NCI-H526 (cell line): ENCODE measurements at regions not wholly inside any gene's neighbourhood (a gene's known extent, or its start where the extent isn't known, plus 50 kb on each side); places are given as distances from the start of the nearest gene placed in this dataset.

Experiments
- DNase-seq, 2 experiments: peaks; one replicate each; lab custom pipeline; 2025; lab: John Stamatoyannopoulos, UW

DNA sequence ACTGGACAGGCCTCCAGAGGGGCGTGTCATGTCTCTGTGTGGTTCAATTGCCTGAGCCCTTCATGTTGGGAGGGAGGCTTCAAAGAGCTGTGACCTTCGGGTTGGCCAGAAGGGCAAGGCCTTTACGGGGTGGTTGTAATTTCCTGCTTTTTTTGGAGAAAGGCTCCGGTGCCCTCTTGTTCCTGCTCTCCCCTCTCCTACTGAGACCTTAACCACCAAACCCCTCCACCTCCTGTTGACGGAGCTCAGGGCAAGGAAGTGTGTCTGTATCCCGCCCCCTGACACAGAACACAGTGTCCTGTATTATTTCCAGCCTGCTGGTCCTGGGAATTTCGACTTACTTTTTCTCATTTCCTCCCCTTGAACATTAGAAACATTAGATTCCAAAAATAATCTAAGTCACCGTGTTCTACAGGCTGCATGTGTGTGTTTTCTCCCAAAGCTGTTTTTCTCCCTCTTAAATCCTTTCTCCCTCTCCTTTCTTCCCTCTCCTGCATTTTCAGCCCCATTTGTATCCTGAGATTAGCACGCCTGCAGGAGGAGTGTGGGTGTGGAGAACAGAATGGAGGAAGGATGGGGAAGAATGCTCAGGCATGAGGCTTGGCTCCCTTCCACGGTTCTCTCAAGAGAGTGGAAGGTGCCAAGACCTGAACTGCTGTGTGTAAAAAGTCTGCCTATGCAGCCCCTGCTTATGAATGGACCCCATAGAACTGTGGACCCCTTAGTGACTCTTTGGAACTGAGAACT, 285.4 kb upstream of the ROPN1 start:
- DNase-seq = no peak

DNA sequence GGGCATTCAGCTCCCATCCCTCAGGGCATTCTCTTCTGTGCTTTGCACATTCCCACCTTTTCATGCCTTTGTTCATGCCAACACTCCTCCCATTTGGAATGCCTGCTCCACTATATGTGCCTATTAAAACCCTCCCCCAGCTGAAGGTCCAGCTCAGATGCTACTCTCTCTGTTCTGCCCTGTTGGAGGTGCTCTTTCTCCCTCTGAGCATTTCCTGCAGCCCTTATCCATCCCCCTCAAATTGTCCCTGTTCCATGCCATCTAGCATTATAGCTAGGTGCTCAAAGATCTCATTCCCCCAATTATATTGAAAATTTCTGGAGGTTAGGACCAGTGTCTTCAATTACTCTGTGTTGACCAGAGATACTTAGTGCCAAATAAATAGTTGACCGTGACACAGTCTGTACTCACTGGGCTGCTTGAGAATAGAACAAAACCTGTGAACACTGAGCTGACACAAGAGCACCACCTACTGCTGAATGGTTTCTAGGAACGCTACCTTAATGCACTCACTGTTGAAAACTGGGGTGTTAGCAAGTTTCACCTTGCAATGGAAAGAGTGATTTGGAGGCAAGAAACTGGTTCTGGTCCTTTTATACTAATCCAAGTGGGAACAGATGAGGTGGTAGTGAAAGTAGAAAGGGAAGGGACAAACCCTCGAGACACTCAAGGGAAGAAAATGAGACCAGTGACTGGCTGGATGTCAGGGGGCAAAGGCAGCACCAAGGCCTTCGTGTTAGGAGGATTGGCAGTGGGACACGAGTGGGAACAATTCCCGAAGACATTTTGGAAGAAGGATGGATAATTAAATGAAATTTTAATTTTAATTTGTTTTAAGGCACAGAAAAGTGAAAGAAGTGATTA, 289.8 kb upstream of the ROPN1 start:
- DNase-seq = peak in 1 of 2 experiments; percentile 43

DNA sequence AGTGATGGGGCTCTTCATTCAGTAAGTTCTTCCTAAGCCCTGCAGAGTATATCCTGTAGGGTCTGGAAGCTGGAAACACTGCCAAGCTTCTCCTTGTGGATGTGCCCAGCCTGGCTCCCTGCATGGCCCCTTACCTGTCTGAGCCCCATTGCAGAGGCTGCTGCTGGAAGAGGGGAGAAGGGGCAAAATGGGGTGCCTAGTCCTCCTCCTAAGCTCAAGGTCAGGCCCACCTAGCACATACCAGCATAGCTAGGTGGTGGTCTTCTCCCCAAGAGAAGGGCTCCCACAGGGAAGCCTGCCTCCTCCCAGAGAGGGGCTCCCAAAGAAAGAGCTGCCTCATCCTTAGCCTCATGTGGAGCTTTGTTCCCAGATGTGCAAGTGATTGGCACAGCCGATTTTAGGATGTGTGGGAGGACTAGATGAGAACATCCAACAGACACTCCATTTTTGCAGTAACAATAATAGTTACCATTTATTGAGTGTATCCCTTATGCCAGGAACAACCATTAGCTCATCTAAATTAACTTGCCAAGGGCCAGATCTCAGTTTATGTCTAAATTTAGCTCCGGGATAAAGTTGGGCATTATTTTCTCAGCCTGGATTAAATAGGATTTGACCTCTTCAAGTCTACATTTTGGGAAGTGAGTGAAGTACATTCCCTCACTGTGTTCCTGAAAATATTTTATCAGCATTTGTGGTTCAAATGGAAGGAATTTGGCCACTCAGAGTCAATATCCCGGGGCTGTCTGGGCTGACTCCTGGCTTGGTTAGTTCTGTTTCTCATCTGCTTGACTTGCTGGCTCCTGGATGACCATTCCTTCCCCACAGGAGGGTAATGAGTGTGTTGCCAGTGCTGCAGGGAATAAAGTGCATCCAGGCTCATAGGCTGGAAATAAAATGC, 291.1 kb upstream of the ROPN1 start:
- no peak for DNase-seq

DNA sequence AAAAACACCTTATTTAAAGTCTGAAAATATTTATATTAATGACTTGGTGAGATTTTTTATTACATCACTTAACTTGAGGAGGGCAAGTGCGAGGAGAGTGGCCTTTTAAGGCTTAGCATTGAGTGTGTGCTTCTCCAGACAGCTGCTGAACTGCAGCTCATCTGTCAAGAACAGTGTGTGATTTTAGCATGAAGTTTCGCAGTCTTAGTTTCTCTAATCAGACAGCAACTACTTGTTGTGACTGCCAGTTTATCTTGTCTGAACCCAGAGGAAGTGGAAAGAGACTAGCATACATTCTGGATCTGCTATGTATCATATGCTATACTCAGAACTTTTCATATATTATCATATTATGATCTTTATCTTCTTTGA, 291.7 kb upstream of the ROPN1 start:
- no peak for DNase-seq

DNA sequence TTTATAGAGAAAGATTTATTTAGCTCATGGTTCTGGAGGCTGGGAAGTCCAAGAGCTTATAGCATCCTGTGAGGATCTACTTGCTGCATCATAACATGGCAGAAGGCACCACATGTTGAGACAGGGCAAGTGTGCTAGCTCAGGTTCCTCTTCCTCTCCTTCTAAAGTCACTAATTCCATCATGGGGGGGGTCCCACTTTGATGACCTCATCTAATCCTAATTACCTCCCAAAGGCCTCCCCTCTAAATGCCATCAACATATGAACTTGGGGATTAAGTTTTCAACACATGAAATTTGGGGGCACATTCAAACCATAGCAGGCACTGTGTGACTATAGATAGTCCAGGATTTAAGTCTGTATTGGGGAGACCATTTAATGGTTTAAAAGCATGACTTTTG, 297.1 kb upstream of the ROPN1 start:
- no peak for DNase-seq

DNA sequence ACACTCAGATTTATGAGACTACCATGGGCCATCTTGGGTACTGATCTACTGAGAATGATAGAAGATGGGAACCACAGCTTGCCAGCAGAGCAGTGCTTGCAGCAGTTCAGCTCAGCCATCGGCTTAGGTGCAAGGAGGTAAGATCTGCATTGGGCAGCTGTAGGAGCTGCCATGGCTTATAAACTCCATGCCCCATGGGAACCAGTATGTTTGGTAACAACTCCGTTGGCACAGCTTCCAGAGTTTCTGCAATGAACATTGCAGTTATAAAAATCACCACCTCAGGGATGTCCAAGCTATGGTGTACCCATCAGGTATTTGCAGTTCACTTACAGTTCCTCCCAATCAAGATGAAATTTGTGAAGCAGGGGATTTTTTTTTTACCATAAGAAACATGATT, 299.1 kb upstream of the ROPN1 start:
- no peak for DNase-seq

DNA sequence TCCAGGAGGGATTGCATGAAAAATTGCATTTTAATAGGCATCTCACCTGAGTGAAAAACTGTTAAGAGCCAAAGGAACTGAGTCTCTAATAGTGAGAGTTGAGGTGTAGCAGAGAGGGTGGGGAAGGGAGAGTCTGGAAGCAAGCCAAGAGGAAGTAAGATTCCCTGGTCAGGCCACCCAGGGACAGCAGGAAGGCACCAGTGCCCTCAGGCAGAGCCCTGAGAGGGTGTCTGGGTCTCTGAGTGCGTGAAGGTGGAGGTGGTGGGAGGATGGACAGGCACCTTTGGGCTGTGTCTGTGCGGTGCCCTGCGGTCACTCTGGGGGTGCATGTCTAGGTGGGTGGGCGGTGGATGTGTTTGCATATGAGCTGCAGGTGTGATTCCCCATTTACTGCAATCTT, 300.4 kb upstream of the ROPN1 start:
- peak in 1 of 2 experiments; percentile 5 for DNase-seq

DNA sequence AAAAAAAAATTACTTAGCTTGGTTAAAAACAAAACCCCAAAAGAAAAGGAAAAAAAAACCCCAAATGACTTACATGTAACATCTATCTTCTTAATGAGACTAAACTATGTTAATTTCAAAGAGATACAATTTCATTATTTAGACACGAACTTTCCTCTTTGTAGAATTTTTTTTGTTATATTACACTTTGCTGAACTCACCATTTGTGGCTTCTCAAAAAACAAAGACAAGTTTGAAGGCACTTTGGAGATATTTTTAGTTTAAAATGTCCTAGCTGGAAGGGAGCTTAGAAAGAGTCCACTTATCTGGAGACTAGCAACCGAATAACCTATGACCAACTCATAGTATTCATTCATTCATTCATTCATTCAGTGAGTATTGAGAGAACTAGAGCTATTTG, 301.7 kb upstream of the ROPN1 start:
- DNase-seq = no peak

DNA sequence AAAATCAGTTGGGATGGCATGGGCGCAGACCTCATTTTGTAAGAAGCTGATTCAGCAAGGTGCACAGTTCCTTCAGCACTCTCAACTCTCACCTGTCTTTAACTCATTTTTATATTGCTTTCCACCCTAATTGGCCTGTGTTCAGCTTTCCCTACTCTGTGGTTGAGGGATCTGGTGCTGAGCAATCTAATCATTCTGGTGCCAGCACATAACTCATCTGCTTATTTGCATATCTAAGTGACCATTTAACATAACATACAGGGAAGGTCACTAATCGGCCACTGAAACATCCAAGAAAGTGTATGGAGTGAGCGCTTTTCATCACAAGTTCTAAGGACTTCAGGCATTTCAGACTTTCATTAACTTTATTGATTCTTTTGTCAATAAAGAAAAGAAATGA, 303.4 kb upstream of the ROPN1 start:
- DNase-seq = peak in 1 of 2 experiments; percentile 12

DNA sequence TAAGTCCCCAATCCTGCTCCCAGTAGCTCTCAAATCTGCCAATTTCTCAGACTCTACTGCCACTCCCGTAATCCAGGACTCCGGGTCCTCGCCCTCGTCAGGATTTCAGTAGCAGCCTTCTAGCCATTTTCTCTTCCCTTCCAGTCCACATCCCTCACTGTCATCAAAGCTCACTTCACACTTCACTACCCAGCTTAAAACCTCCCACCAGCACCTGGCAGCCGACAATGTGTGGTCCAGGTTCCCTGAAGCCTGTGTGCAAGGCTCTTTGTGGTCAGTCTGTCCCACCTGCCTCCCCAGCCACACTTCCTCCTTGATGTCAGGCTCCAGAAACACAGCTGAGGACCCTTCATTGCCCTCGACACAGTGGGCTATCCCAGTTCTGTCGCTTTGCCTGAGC, 304.5 kb upstream of the ROPN1 start:
- peak in 1 of 2 experiments; percentile 4 for DNase-seq

DNA sequence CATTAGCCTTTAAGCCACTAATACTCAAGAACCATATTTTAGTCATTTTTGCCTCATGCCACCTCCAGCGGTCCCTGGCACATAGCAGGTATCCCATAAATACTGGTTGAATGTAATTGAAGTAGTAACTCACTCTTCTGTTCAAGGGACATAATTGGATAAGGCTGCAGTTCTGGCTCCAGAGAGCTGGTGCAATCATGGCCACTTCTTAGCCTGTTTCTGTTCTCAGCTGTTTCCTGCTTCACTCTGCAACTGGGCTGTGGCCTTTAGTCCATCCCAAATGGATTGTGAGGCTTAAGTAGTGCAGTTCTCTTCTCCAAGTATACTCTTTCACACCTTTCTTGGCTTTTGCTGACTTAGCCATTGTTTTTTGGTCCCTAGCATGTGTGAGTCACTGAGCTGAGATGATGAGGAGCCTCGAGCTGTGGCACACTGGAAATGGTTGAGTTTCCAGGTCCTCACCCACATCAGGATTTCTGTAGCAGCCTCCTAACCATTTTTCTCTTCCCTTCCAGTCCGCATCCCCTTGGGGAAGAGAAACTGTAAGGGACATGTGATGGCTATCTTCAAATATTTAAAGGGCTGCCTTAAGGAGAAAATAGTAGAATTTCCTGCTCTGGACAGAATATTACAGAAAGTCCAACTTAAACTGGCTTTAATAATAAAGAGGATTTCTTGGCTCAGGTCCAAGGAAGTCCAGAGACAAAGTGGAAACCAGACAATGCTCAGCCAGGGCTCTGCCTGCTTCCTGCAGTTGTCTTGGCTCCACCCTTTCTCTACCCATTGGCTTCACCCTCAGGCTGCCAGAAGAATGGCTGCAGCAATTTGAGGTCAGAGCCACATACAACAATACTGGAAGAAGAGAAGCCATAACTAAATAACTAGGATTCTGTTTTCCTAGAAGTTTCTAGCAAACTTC, 305.4 kb upstream of the ROPN1 start:
- DNase-seq = no peak

DNA sequence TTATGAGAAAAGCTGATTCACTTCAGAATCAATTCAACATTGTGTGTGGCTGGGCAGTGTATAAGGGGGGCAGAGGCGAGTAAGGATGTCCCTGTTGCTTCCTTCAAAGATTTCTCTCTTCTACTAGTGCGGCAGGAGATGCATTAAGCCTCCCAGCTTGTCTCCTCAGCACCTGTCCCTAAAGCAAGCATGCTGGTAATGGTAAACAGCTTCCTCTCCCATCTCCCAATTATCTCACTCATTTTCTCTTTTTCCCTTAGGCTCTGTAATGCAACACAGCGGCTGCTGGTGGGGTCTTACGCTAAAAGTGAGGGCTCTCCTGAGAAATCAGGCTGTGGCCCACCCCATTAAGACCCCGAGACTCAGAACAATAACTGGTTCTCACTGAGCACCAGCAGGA, 306.4 kb upstream of the ROPN1 start:
- DNase-seq = no peak

DNA sequence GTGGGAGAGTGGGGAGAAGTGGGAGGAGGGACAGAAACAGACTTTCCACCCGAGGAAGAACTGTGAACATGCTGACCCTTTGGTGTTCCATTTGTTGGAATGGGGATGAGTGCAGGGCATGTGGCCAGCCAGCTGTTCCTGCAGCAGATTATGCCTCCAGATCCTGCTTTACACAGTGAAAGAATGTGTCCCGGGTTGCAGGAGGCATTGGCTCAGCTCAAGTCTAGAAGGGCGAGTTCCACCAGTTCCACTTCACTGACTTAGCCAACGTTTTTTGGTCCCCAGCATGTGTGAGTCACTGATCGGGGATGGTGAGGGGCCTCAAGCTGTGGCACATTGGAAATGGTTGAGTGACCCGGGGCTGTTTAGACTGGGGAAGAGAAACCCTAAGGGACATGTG, 307.0 kb upstream of the ROPN1 start:
- no peak for DNase-seq

DNA sequence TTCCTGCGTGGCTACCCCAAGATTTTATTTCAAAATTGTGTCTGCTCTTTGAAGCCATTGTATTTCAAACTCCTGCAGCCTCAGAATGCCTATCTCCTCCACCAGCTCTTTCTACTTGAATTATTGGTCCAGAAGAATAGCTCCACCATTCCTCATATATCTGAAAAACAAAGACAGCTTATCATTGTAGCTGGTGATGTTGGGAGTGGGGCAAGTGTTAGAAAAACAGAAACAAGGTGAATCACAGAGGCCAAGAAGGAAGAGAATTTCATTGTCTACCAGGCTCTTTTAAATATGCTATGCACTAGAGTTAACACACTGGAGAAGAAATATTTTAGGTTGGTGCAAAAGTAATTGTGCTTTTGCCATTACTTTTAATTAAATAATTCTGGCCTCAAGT, 307.9 kb upstream of the ROPN1 start:
- DNase-seq = no peak

DNA sequence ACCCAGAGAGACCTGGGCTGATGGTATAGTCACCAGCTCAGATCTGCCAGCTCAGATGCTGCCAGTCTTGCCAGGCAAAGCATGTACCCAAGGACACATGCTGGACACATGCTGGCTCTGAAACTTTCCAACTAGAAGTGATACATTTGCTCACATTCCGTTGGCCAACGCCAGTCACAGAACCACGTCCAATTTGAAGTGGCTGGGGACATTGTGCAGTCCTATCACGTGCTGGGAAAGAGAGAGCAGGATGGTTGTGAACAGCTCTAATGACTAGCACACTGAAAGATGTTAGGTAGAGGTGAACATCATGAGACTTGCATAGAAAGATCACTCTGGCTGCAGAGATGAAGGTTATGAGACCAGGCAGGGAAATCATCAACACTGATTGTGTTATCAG, 308.5 kb upstream of the ROPN1 start:
- no peak for DNase-seq

DNA sequence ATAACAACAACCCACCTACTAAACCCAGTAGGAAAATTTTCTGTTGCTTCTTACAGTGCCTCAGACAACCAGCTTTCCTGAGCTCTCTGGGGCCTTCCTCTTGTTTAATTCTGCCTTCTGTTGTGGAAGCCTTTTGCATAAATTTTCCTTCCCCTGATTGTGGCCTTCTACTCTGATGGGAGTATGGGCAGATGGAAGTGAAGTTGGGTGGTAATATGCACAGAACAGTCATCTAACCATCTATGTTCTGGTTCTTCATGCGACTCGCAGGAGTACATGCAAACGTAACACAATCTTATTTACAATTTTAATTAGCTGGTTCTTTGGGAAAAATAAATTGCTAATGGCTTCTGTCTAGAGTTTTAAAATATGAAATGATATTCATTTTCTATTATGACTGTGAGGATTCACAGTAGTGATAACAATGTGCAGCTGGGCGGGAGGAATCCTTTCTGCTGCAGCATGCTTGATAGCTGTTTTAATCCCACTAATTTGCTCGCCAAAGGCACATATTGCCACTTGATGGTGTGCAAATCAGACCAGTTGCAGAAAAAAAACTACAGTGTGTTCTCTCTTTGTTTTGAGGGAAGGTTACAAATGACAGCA, 311.5 kb upstream of the ROPN1 start:
- peak in 1 of 2 experiments; percentile 3 for DNase-seq

DNA sequence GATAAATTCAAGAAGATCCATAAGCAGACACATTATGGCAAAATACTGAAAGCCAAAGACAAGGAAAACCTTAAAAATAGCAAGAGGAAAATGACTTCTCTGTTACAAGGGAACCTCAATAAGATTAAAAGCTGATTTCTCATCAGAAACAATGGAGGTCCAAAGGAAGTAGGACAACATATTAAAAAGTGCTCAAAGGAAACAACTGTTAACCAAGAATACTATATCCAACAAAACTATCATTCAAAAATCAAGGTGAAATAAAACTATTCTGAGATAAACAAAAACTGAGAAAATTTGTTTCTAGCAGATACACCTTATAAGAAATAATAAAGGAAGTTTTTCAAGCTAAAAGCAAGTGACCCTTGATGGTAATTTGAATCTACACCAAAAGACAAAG, 314.7 kb upstream of the ROPN1 start:
- no peak for DNase-seq

DNA sequence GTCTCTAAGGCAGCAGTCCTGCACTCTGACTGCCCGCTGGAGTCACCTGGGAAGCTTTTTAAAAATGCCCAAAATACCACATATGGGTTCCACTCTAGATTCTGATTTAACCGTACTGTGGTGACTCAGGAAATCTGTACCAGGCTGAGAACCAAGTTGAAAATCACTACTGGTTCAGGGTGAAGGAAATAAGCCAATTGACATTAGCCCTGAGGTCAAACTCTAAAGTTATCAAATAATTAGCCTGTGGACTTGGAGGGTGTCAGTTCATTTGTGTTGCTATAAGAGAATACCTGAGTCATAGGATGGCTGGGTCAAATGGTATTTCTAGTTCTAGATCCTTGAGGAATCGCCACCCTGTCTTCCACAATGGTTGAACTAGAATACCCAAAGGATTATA, 321.7 kb upstream of the ROPN1 start:
- DNase-seq = no peak

DNA sequence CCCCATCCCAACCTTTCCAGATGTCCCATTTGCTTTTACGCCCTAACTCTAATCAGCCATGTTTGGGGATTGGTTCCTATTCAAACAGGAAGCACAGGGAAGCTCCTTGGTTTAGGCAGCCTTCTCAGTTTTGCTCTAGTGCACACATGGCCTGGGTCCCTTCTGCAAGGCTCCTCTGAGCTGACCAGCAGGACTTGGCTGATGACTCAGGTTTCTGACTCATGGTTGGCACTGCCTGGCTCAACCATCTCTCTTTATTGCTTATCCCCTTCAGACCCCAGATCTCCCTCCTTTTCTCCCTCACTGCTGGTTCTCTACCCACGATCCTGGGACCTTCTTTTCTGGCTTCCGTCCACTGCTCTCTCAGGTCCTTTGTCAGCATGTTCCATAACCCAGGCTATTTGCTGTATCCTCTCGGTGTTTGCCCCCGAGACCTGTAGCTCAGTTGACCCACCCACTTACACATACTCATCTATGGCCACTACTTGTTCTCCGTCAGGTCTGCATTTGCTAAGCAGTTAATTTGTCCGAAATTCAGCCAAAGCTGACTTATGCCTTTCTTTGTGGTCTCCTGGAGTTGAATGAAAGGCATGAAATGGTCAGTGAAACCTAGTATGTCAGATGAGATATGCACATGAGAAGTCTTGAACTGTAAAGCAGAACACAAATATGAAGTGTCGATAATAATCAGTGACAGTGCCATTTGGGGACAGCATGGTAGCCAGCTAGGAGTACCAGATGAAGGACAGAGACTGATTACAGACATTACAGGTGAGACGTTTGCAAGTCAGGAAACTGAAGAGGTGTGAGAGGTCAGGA, 323.5 kb upstream of the ROPN1 start:
- no peak for DNase-seq

DNA sequence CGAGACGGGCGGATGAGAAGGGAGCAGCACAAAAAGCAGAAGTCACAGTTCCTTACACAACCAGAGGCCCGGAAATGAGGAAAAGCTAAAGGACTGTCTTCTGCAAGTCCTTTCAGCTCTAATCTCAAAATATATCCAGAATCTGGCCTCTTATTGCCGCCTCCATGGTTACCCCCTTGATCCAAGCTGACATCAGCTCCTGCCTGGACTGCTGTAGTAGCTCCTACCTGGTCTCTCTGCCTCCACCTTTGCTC, 324.0 kb upstream of the ROPN1 start:
- no peak for DNase-seq
